ENCODE measurements at regions not wholly inside any gene's neighbourhood (a gene's known extent, or its start where the extent isn't known, plus 50 kb on each side); places are given as distances from the start of the nearest gene placed in this dataset.

GRCh38 chr12:95607642-95608041, 56.4 kb upstream of the USP44 start:
- H3K9me3 ChIP-seq (replicated peaks; ENCODE audit: control insufficient read depth, insufficient read depth, low read depth, low read length), result no peaks in the 10 kb centered on the region
- ATAC-seq (no peak), FAIRE-seq (no peak), DNase-seq (ENCODE audit: extremely low read depth in 1 of 4, low spot score in 3 of 4) (no peak)
- no peaks in the 10 kb centered on the region for H3K4me1 ChIP-seq (replicated peaks in 1 of 2; ENCODE audit: control insufficient read depth in 2 of 2, insufficient read depth in 2 of 2, low read length in 2 of 2)
- POLR2A ChIA-PET, result no interaction called here
- 5% methylated on average over 4 of the region's 4 CpGs for WGBS (ENCODE audit: insufficient coverage, low coverage, missing lambda C conversion rate)
- intact Hi-C loops (cut with micrococcal nuclease), result loop anchor here (10.0 kb wide), 1 partner anchor 307 kb away; no protein-coding TSS in a partner anchor
- H3K27me3 ChIP-seq (ENCODE audit: control insufficient read depth in 2 of 2, insufficient read depth in 2 of 2, low read length in 2 of 2), result peaks cover 0 to 5% of the 10 kb centered on the region in 2 experiments; a peak in 2 of 5 replicates
- no peak overlapping the region for H3K4me2 ChIP-seq (ENCODE audit: insufficient read depth, low read length)
- no peak overlapping the region for H3K9ac ChIP-seq (ENCODE audit: insufficient read depth in 1 of 2, low read depth in 2 of 2, low read length in 2 of 2)
- H3K79me2 ChIP-seq (ENCODE audit: control insufficient read depth, insufficient read depth, low read length), result no peaks in the 10 kb centered on the region
- in situ Hi-C loops (cut with MboI), result loop anchor here (25.0 kb wide), 1 partner anchor 905 kb away; no protein-coding TSS in a partner anchor
- H3K9me1 ChIP-seq (ENCODE audit: control insufficient read depth, insufficient read depth, low read length), result no peaks in the 10 kb centered on the region
- TF ChIP-seq TSHZ1 (CRISPR knock-in tag; IDR thresholded peaks at IDR 0.05), result no peak
- TF ChIP-seq CBFA2T3 (IDR thresholded peaks at IDR 0.05), result no peak
- TF ChIP-seq ZNF324 (CRISPR knock-in tag; IDR thresholded peaks at IDR 0.05), result no peak
- TF ChIP-seq ZSCAN32 (CRISPR knock-in tag; IDR thresholded peaks at IDR 0.05), result no peak
- TF ChIP-seq EWSR1 (IDR thresholded peaks at IDR 0.05; ENCODE audit: borderline replicate concordance, low read depth, partially characterized antibody), result no peak
- no peak for TF ChIP-seq PATZ1 (CRISPR knock-in tag; IDR thresholded peaks at IDR 0.05; ENCODE audit: borderline replicate concordance)
- no peak for TF ChIP-seq MTA1 (IDR thresholded peaks at IDR 0.05; ENCODE audit: borderline replicate concordance)
- no peaks in the 10 kb centered on the region for H3K36me3 ChIP-seq (ENCODE audit: control insufficient read depth, insufficient read depth, low read length)
- no peak overlapping the region for H3K27ac ChIP-seq (ENCODE audit: extremely low read depth, low read depth, low read length)
- no TSS peak for BruUV-seq (replicated peaks)
- H3K4me3 ChIP-seq, result no peak overlapping the region
- H2AFZ ChIP-seq (ENCODE audit: low read depth, low read length), result no peak overlapping the region
- CTCF ChIA-PET (ENCODE audit: low intra/inter-chr PET ratio), result no interaction called here
- H4K20me1 ChIP-seq (replicated peaks; ENCODE audit: control insufficient read depth, insufficient read depth, low read length), result no peaks in the 10 kb centered on the region

All from K562 (cell line).